GM12878 (cell line): ENCODE measurements at regions not wholly inside any gene's neighbourhood (a gene's known extent, or its start where the extent isn't known, plus 50 kb on each side); places are given as distances from the start of the nearest gene placed in this dataset.

Source experiments
- ATAC-seq: fragments of 200-7000 bp; cut with Tn5 transposase; 3 replicates; pipeline ENCODE4 v1.9.1; 2020; ENCODE audit warnings: mild to moderate bottlenecking, moderate library complexity
- BruUV-seq: library from RNA; stranded (reverse); fragments of 400-500 nt; replicated peaks from 2 replicates; lab custom pipeline; 2021; lab: Mats Ljungman, UMichigan
- CTCF ChIA-PET: fragments of 300-600 bp; sonication (Branson Sonifier 250); formaldehyde crosslinking; extraction: SDS; loops from one replicate; lab custom pipeline; 2021; ENCODE audit warnings: inconsistent platforms; lab: Yijun Ruan, JAX
- POLR2A ChIA-PET: fragments of 350-600 bp; formaldehyde crosslinking; extraction: SDS; loops from one replicate; lab custom pipeline; 2021; ENCODE audit warnings: inconsistent platforms; lab: Charles Lee
- RAD21 ChIA-PET: fragments of 300-600 bp; sonication (Branson Sonifier 250); formaldehyde crosslinking; loops from one replicate; lab custom pipeline; 2023; ENCODE audit warnings: antibody characterized with exemption; ENCODE audit not compliant: unreplicated experiment; lab: Charles Lee
- SMC1A ChIA-PET: fragments of 300-600 bp; sonication (Branson Sonifier 250); formaldehyde crosslinking; loops from one replicate; lab custom pipeline; 2023; ENCODE audit not compliant: unreplicated experiment, uncharacterized antibody; lab: Charles Lee
- DNase-seq: peaks from one replicate; pipeline ENCODE4 v3.0.0-alpha.2; 2011; ENCODE audit warnings: low read depth, low spot score
- FAIRE-seq: peaks from 3 replicates; lab custom pipeline; 2011; peaks lifted over from hg19 to GRCh38; lab: Jason Lieb, UNC
- H2AFZ ChIP-seq: 2 replicates; pipeline ENCODE4 v1.6.0; 2011; ENCODE audit warnings: low read depth, low read length, control low read depth; ENCODE audit not compliant: control insufficient read depth
- H3K27ac ChIP-seq: 2 replicates; pipeline ENCODE4 v1.5.1; 2011; ENCODE audit warnings: control low read depth; ENCODE audit not compliant: control insufficient read depth, insufficient read depth
- H3K27me3 ChIP-seq, 2 experiments: replicated peaks in 1 of 2; 2 replicates each; pipeline versions ENCODE4 v1.6.0 to v1.6.1; 2011; ENCODE audit warnings: low read length in 1 of 2; ENCODE audit not compliant: control insufficient read depth in 2 of 2, insufficient read depth in 2 of 2
- H3K36me3 ChIP-seq, 2 experiments: 2 replicates each; pipeline ENCODE4 v1.5.1; 2011; ENCODE audit warnings: low read length in 1 of 2; ENCODE audit not compliant: control insufficient read depth in 2 of 2, insufficient read depth in 2 of 2
- H3K4me1 ChIP-seq: 2 replicates; pipeline ENCODE4 v1.6.1; 2011; ENCODE audit warnings: mild to moderate bottlenecking, low read length, moderate library complexity, mixed read lengths; ENCODE audit not compliant: control insufficient read depth, insufficient read depth
- H3K4me2 ChIP-seq: 2 replicates; pipeline ENCODE4 v1.6.0; 2011; ENCODE audit warnings: control low read depth; ENCODE audit not compliant: control insufficient read depth, insufficient read depth
- H3K4me3 ChIP-seq: fragments of 200-600 bp; sonication (generic); 2 replicates; pipeline ENCODE4 v1.5.1; 2016
- H3K79me2 ChIP-seq: 2 replicates; pipeline ENCODE4 v1.6.0; 2011; ENCODE audit warnings: low read length; ENCODE audit not compliant: control insufficient read depth, insufficient read depth
- H3K9ac ChIP-seq: 2 replicates; pipeline ENCODE4 v1.8.0; 2011; ENCODE audit warnings: low read length, control low read depth, mixed read lengths; ENCODE audit not compliant: control insufficient read depth, insufficient read depth
- H3K9me3 ChIP-seq: replicated peaks from 3 replicates; pipeline ENCODE4 v1.5.1; 2011; ENCODE audit warnings: mild to moderate bottlenecking, low read length; ENCODE audit not compliant: control insufficient read depth, insufficient read depth
- H4K20me1 ChIP-seq: 2 replicates; pipeline ENCODE4 v1.6.0; 2011; ENCODE audit not compliant: control insufficient read depth, insufficient read depth
- CREM ChIP-seq: IDR thresholded peaks from 2 replicates; pipeline ENCODE4 v1.6.1; 2014; ENCODE audit warnings: antibody characterized with exemption, low read depth
- MLLT1 ChIP-seq: fragments of 450-650 bp; IDR thresholded peaks from 2 replicates; pipeline ENCODE4 v1.6.1; 2016; ENCODE audit warnings: mild to moderate bottlenecking
- NFXL1 ChIP-seq: fragments of 450-650 bp; IDR thresholded peaks from 2 replicates; pipeline ENCODE4 v1.6.1; 2017; ENCODE audit warnings: antibody characterized with exemption, mild to moderate bottlenecking, borderline replicate concordance
- WRNIP1 ChIP-seq: IDR thresholded peaks from 2 replicates; pipeline ENCODE4 v1.6.1; 2011; ENCODE audit warnings: low read depth, low read length, improper control_type of control experiment, borderline replicate concordance
- ZNF592 ChIP-seq: fragments of 450-650 bp; IDR thresholded peaks from 2 replicates; pipeline ENCODE4 v1.6.1; 2017; ENCODE audit warnings: mild to moderate bottlenecking, moderate library complexity
- WGBS: methylation state at CpG from one replicate; pipeline ENCODE4 v1.1.6; 2016; ENCODE audit warnings: low lambda C conversion rate; ENCODE audit not compliant: insufficient replicate concordance, insufficient coverage; ENCODE audit errors: missing lambda C conversion rate; 5-methylcytosine and 5-hydroxymethylcytosine counted together
- in situ Hi-C: fragments of 300-500 bp; cut with MboI; formaldehyde crosslinking; loops from 9 replicates; pipeline ENCODE4 v1.14.3; 2018; ENCODE audit warnings: mixed read lengths
- intact Hi-C: fragments of 100-400 bp; cut with micrococcal nuclease; formaldehyde crosslinking; loops from one replicate; pipeline ENCODE4 v1.14.2; 2022; ENCODE audit not compliant: unreplicated experiment
- TF ChIP-seq, protein P1 (sequence below): fragments of 450-650 bp; IDR thresholded peaks from 2 replicates; pipeline ENCODE4 v1.6.1; 2014; ENCODE audit warnings: mild to moderate bottlenecking

- BruUV-seq, result no TSS peak
- in situ Hi-C loops, result no loop called here
- H3K9ac ChIP-seq, result no peak overlapping the region
Measured at GRCh38 chr2:64792995-64793639, 139.4 kb upstream of the SERTAD2 start.

More at GRCh38 chr2:64792995-64793639, 139.4 kb upstream of the SERTAD2 start:
- ATAC-seq (no peak), FAIRE-seq (no peak), DNase-seq (no peak)
- no peak overlapping the region for H3K4me2 ChIP-seq
- no peaks in the 10 kb centered on the region for H3K27me3 ChIP-seq
- intact Hi-C loops, result no loop called here
- no peak overlapping the region for H3K27ac ChIP-seq
- SMC1A ChIA-PET, result interaction anchor here (0.6 to 2.2 kb wide), 16 partner anchors 9 to 203 kb away, joined by 3 to 20 read pairs (median 4); no protein-coding TSS in a partner anchor
- H3K4me1 ChIP-seq, result no peaks in the 10 kb centered on the region
- RAD21 ChIA-PET, result interaction anchor here (0.5 to 1.6 kb wide), 14 partner anchors 27 to 462 kb away, joined by 3 to 6 read pairs (median 3); no protein-coding TSS in a partner anchor
- H3K4me3 ChIP-seq, result no peak overlapping the region
- no peaks in the 10 kb centered on the region for H3K36me3 ChIP-seq
- H3K79me2 ChIP-seq, result no peaks in the 10 kb centered on the region
- CTCF ChIA-PET, result interaction anchor here (0.9 to 3.4 kb wide), 9 partner anchors 9 to 270 kb away, joined by 3 to 14 read pairs (median 4); no protein-coding TSS in a partner anchor
- no peaks in the 10 kb centered on the region for H3K9me3 ChIP-seq
- TF ChIP-seq MLLT1 (no peak), NFXL1 (no peak), WRNIP1 (no peak), CREM (no peak), ZNF592 (no peak)
- TF ChIP-seq, protein P1, sequence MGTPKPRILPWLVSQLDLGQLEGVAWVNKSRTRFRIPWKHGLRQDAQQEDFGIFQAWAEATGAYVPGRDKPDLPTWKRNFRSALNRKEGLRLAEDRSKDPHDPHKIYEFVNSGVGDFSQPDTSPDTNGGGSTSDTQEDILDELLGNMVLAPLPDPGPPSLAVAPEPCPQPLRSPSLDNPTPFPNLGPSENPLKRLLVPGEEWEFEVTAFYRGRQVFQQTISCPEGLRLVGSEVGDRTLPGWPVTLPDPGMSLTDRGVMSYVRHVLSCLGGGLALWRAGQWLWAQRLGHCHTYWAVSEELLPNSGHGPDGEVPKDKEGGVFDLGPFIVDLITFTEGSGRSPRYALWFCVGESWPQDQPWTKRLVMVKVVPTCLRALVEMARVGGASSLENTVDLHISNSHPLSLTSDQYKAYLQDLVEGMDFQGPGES, result no peak
- H4K20me1 ChIP-seq, result no peaks in the 10 kb centered on the region
- H2AFZ ChIP-seq, result no peak overlapping the region
- POLR2A ChIA-PET, result interaction anchor here (0.6 to 3.5 kb wide), 8 partner anchors 8 to 434 kb away, joined by 3 to 19 read pairs (median 4); partner anchors contain the start of gene ACTR2
- WGBS, result 68% methylated on average over 5 of the region's 5 CpGs
